CD8-positive, alpha-beta memory T cell (primary cell): ENCODE measurements at regions not wholly inside any gene's neighbourhood (a gene's known extent, or its start where the extent isn't known, plus 50 kb on each side); places are given as distances from the start of the nearest gene placed in this dataset.

ENCODE experiments used
- CTCF ChIA-PET: fragments of 350-600 bp; sonication (Branson Sonifier 250); formaldehyde crosslinking; loops from one replicate; lab custom pipeline; 2021; ENCODE audit warnings: antibody characterized with exemption; lab: Charles Lee
- POLR2A ChIA-PET: fragments of 350-600 bp; sonication (Branson Sonifier 250); formaldehyde crosslinking; loops from one replicate; lab custom pipeline; 2021; ENCODE audit warnings: antibody characterized with exemption; lab: Charles Lee
- DNase-seq, 5 donors: peaks; one replicate each; pipeline versions ENCODE4 v3.0.0 to v3.0.0-alpha.2; 2020 to 2022; ENCODE audit warnings: mixed read lengths in 1 of 5
- H3K27ac ChIP-seq: one replicate; pipeline ENCODE4 v1.7.0; 2013; ENCODE audit warnings: low read depth, mild to moderate bottlenecking, low read length, moderate library complexity
- H3K27me3 ChIP-seq: 2 replicates; pipeline ENCODE4 v1.7.0; 2013; ENCODE audit warnings: low read length, mild to moderate bottlenecking; ENCODE audit not compliant: insufficient read depth, poor library complexity, severe bottlenecking
- H3K36me3 ChIP-seq: 2 replicates; pipeline ENCODE4 v1.7.0; 2013; ENCODE audit warnings: mild to moderate bottlenecking, low read length, moderate library complexity; ENCODE audit not compliant: insufficient read depth
- H3K4me1 ChIP-seq: 2 replicates; pipeline ENCODE4 v1.7.0; 2013; ENCODE audit warnings: mild to moderate bottlenecking, low read length, moderate library complexity; ENCODE audit not compliant: insufficient read depth
- H3K4me3 ChIP-seq: 2 replicates; pipeline ENCODE4 v1.7.0; 2013; ENCODE audit warnings: mild to moderate bottlenecking, low read length
- H3K9me3 ChIP-seq: 2 replicates; pipeline ENCODE4 v1.7.0; 2013; ENCODE audit warnings: mild to moderate bottlenecking, low read length
- H3K27ac Mint-ChIP-seq, 8 donors: one replicate each; pipeline ENCODE4 v1.8.0; 2020 to 2021; ENCODE audit warnings: mixed read lengths in 8 of 8, mild to moderate bottlenecking in 6 of 8, inconsistent platforms in 3 of 8, moderate library complexity in 3 of 8
- H3K27me3 Mint-ChIP-seq, 2 donors: one replicate each; pipeline ENCODE4 v1.8.0; 2020 to 2021; ENCODE audit warnings: mixed read lengths in 2 of 2, mild to moderate bottlenecking in 1 of 2, moderate library complexity in 1 of 2
- H3K36me3 Mint-ChIP-seq, 3 donors: one replicate each; pipeline ENCODE4 v1.8.0; 2020 to 2021; ENCODE audit warnings: mixed read lengths in 3 of 3, inconsistent platforms in 1 of 3, mild to moderate bottlenecking in 1 of 3
- H3K4me1 Mint-ChIP-seq, 3 donors: one replicate each; pipeline ENCODE4 v1.8.0; 2020 to 2021; ENCODE audit warnings: mixed read lengths in 3 of 3, inconsistent platforms in 1 of 3, mild to moderate bottlenecking in 1 of 3
- H3K4me3 Mint-ChIP-seq, 7 donors: one replicate each; pipeline ENCODE4 v1.8.0; 2020 to 2021; ENCODE audit warnings: mixed read lengths in 7 of 7, mild to moderate bottlenecking in 6 of 7, moderate library complexity in 4 of 7, inconsistent platforms in 2 of 7
- H3K9me3 Mint-ChIP-seq, 5 donors: one replicate each; pipeline ENCODE4 v1.8.0; 2020 to 2022; ENCODE audit warnings: mixed read lengths in 5 of 5, mild to moderate bottlenecking in 3 of 5, moderate library complexity in 2 of 5, inconsistent platforms in 1 of 5

- Mint-ChIP-seq H3K4me3 (no peak overlapping the region), H3K9me3 (peaks cover 3 to 29% (median 22%) of the 10 kb centered on the region in 5 donors), H3K27me3 (peaks cover 52 to 81% of the 10 kb centered on the region in 2 donors), H3K4me1 (peaks cover 12 to 29% (median 20%) of the 10 kb centered on the region in 3 donors), H3K27ac (no peak overlapping the region), H3K36me3 (peaks cover 0 to 4% (median 2%) of the 10 kb centered on the region in 3 donors)
- no peak for DNase-seq
- POLR2A ChIA-PET, result interaction anchor here (0.6 kb wide), 1 partner anchor 692 kb away, joined by 3 read pairs; a partner anchor contains a TSS
- Histone ChIP-seq H3K4me3 (no peak overlapping the region), H3K36me3 (no peaks in the 10 kb centered on the region), H3K4me1 (peaks cover 16% of the 10 kb centered on the region), H3K27ac (no peak overlapping the region), H3K9me3 (peaks cover 5% of the 10 kb centered on the region), H3K27me3 (peaks cover 39% of the 10 kb centered on the region)
- CTCF ChIA-PET, result no interaction called here
These were observed 59.7 kb downstream of the GPX5 start for GRCh38 chr6:28585335-28585734.

GRCh38 chr6:28586324-28586723, 60.6 kb downstream of the GPX5 start:
- peaks cover 5% of the 10 kb centered on the region for H3K9me3 ChIP-seq
- H3K4me3 Mint-ChIP-seq, result peak overlapping the region; percentile 71 to 89 (median 77)
- no peak for DNase-seq
- peaks cover 16% of the 10 kb centered on the region for H3K4me1 ChIP-seq
- peaks cover 12 to 31% (median 20%) of the 10 kb centered on the region in 3 donors for H3K4me1 Mint-ChIP-seq
- H3K4me3 ChIP-seq, result peak overlapping the region; percentile 62
- ChIA-PET CTCF (no interaction called here), POLR2A (no interaction called here)
- peaks cover 60 to 91% of the 10 kb centered on the region in 2 donors for H3K27me3 Mint-ChIP-seq
- H3K27ac ChIP-seq, result no peak overlapping the region
- no peak overlapping the region for H3K27ac Mint-ChIP-seq
- H3K36me3 Mint-ChIP-seq, result peaks cover 0 to 4% (median 2%) of the 10 kb centered on the region in 3 donors
- H3K36me3 ChIP-seq, result no peaks in the 10 kb centered on the region
- H3K9me3 Mint-ChIP-seq, result peaks cover 3 to 33% (median 24%) of the 10 kb centered on the region in 5 donors
- H3K27me3 ChIP-seq, result peaks cover 44% of the 10 kb centered on the region

GRCh38 chr6:28586962-28587745, 61.5 kb downstream of the GPX5 start:
- Histone ChIP-seq H3K36me3 (no peaks in the 10 kb centered on the region), H3K4me3 (peak overlapping the region; percentile 62), H3K4me1 (peaks cover 16% of the 10 kb centered on the region), H3K27me3 (peaks cover 51% of the 10 kb centered on the region), H3K27ac (no peak overlapping the region), H3K9me3 (peaks cover 5% of the 10 kb centered on the region)
- ChIA-PET POLR2A (no interaction called here), CTCF (no interaction called here)
- H3K27me3 Mint-ChIP-seq, result peaks cover 63 to 91% of the 10 kb centered on the region in 2 donors
- H3K36me3 Mint-ChIP-seq, result peaks cover 0 to 4% (median 2%) of the 10 kb centered on the region in 3 donors
- DNase-seq, result peak in 3 of 5 donors; percentile 13 to 63 (median 46)
- H3K27ac Mint-ChIP-seq, result peak overlapping the region in 1 of 8 donors; percentile 49
- H3K4me3 Mint-ChIP-seq, result peak overlapping the region; percentile 71 to 89 (median 77)
- peaks cover 12 to 31% (median 20%) of the 10 kb centered on the region in 3 donors for H3K4me1 Mint-ChIP-seq
- peaks cover 3 to 33% (median 24%) of the 10 kb centered on the region in 5 donors for H3K9me3 Mint-ChIP-seq

GRCh38 chr6:28587746-28588075, 62.0 kb downstream of the GPX5 start:
- no peak for DNase-seq
- H3K36me3 Mint-ChIP-seq, result peaks cover 0 to 4% (median 2%) of the 10 kb centered on the region in 3 donors
- H3K27ac Mint-ChIP-seq, result peak overlapping the region in 1 of 8 donors; percentile 49
- Histone ChIP-seq H3K4me3 (peak overlapping the region; percentile 62), H3K9me3 (peaks cover 5% of the 10 kb centered on the region), H3K27ac (no peak overlapping the region), H3K36me3 (no peaks in the 10 kb centered on the region), H3K27me3 (peaks cover 51% of the 10 kb centered on the region), H3K4me1 (peaks cover 16% of the 10 kb centered on the region)
- H3K4me3 Mint-ChIP-seq, result peak overlapping the region; percentile 71 to 89 (median 77)
- ChIA-PET CTCF (no interaction called here), POLR2A (no interaction called here)
- H3K4me1 Mint-ChIP-seq, result peaks cover 12 to 31% (median 20%) of the 10 kb centered on the region in 3 donors
- peaks cover 3 to 33% (median 24%) of the 10 kb centered on the region in 5 donors for H3K9me3 Mint-ChIP-seq
- H3K27me3 Mint-ChIP-seq, result peaks cover 68 to 92% of the 10 kb centered on the region in 2 donors

- ChIA-PET CTCF (no interaction called here), POLR2A (no interaction called here)
- Histone ChIP-seq H3K4me1 (peaks cover 16% of the 10 kb centered on the region), H3K27ac (no peak overlapping the region), H3K27me3 (peaks cover 51% of the 10 kb centered on the region), H3K4me3 (no peak overlapping the region), H3K36me3 (no peaks in the 10 kb centered on the region), H3K9me3 (peaks cover 5% of the 10 kb centered on the region)
- peaks cover 71 to 95% of the 10 kb centered on the region in 2 donors for H3K27me3 Mint-ChIP-seq
- peaks cover 3 to 33% (median 24%) of the 10 kb centered on the region in 5 donors for H3K9me3 Mint-ChIP-seq
- H3K36me3 Mint-ChIP-seq, result peaks cover 0 to 4% (median 2%) of the 10 kb centered on the region in 3 donors
- no peak overlapping the region for H3K27ac Mint-ChIP-seq
- H3K4me1 Mint-ChIP-seq, result peaks cover 12 to 31% (median 20%) of the 10 kb centered on the region in 3 donors
- DNase-seq, result no peak
- H3K4me3 Mint-ChIP-seq, result no peak overlapping the region
These were observed 63.0 kb downstream of the GPX5 start for GRCh38 chr6:28588666-28589065.

GRCh38 chr6:28589234-28589956, 63.7 kb downstream of the GPX5 start:
- H3K4me3 ChIP-seq, result no peak overlapping the region
- peaks cover 51% of the 10 kb centered on the region for H3K27me3 ChIP-seq
- H3K9me3 ChIP-seq, result peaks cover 5% of the 10 kb centered on the region
- H3K27me3 Mint-ChIP-seq, result peaks cover 75 to 94% of the 10 kb centered on the region in 2 donors
- H3K4me1 ChIP-seq, result peaks cover 16% of the 10 kb centered on the region
- ChIA-PET CTCF (no interaction called here), POLR2A (no interaction called here)
- peak in 1 of 5 donors; percentile 32 for DNase-seq
- peaks cover 0 to 4% (median 2%) of the 10 kb centered on the region in 3 donors for H3K36me3 Mint-ChIP-seq
- H3K9me3 Mint-ChIP-seq, result peaks cover 3 to 33% (median 24%) of the 10 kb centered on the region in 5 donors
- H3K27ac Mint-ChIP-seq, result no peak overlapping the region
- H3K36me3 ChIP-seq, result no peaks in the 10 kb centered on the region
- no peak overlapping the region for H3K27ac ChIP-seq
- peaks cover 12 to 31% (median 20%) of the 10 kb centered on the region in 3 donors for H3K4me1 Mint-ChIP-seq
- peak overlapping the region in 3 of 7 donors; percentile 8 to 28 (median 13) for H3K4me3 Mint-ChIP-seq

- Mint-ChIP-seq H3K4me1 (peaks cover 12 to 31% (median 20%) of the 10 kb centered on the region in 3 donors), H3K27me3 (peaks cover 78 to 93% of the 10 kb centered on the region in 2 donors), H3K4me3 (peak overlapping the region in 2 of 7 donors; percentile 13 to 28), H3K9me3 (peaks cover 3 to 33% (median 24%) of the 10 kb centered on the region in 5 donors), H3K27ac (no peak overlapping the region), H3K36me3 (peaks cover 0 to 4% (median 2%) of the 10 kb centered on the region in 3 donors)
- Histone ChIP-seq H3K27ac (no peak overlapping the region), H3K36me3 (no peaks in the 10 kb centered on the region), H3K27me3 (peaks cover 51% of the 10 kb centered on the region), H3K4me1 (peaks cover 16% of the 10 kb centered on the region), H3K4me3 (no peak overlapping the region), H3K9me3 (peaks cover 5% of the 10 kb centered on the region)
- DNase-seq, result no peak
- ChIA-PET POLR2A (no interaction called here), CTCF (no interaction called here)
These were observed 64.3 kb downstream of the GPX5 start for GRCh38 chr6:28589957-28590349.
